Fibroblast of lung (primary cell): ENCODE measurements at regions not wholly inside any gene's neighbourhood (a gene's known extent, or its start where the extent isn't known, plus 50 kb on each side); places are given as distances from the start of the nearest gene placed in this dataset.
"Not testable (repeated sequence)": the region's sequence is repeated elsewhere in the genome, so short reads cannot be mapped to it uniquely, and the experiment has no call there.

ENCODE experiments used
- DNase-seq, 2 donors: peaks; one replicate each; pipeline versions ENCODE4 v3.0.0 to v3.0.0-alpha.2; 2010; ENCODE audit warnings: low read depth in 2 of 2
- H2AFZ ChIP-seq: 2 replicates; pipeline ENCODE4 v1.5.1; 2012; ENCODE audit warnings: low read length, control low read depth, inconsistent platforms
- H3K27ac ChIP-seq: 2 replicates; pipeline ENCODE4 v1.5.1; 2011; ENCODE audit warnings: low read length, control low read depth; ENCODE audit not compliant: insufficient read depth
- H3K27me3 ChIP-seq: 2 replicates; pipeline ENCODE4 v1.5.1; 2011; ENCODE audit warnings: mild to moderate bottlenecking, low read length; ENCODE audit not compliant: control insufficient read depth, insufficient read depth
- H3K36me3 ChIP-seq: 2 replicates; pipeline ENCODE4 v1.5.1; 2011; ENCODE audit warnings: low read length; ENCODE audit not compliant: control insufficient read depth, insufficient read depth
- H3K4me1 ChIP-seq: 2 replicates; pipeline ENCODE4 v1.5.1; 2011; ENCODE audit warnings: low read length; ENCODE audit not compliant: control insufficient read depth, insufficient read depth; ENCODE audit errors: extremely low read depth
- H3K4me2 ChIP-seq: 2 replicates; pipeline ENCODE4 v1.5.1; 2011; ENCODE audit warnings: low read length, control low read depth; ENCODE audit not compliant: insufficient read depth; ENCODE audit errors: extremely low read depth
- H3K4me3 ChIP-seq, 4 experiments: fragments of 200-600 bp in 1 of 4; sonication (generic) in 1 of 4; replicated peaks in 1 of 4; 2 replicates each; pipeline ENCODE4 v1.5.1; 2011 to 2016; ENCODE audit warnings: low read length in 4 of 4, low read depth in 3 of 4, mild to moderate bottlenecking in 3 of 4, control low read depth in 2 of 4, inconsistent platforms in 1 of 4, mixed read lengths in 1 of 4; ENCODE audit not compliant: insufficient read depth in 1 of 4; ENCODE audit errors: control extremely low read depth in 1 of 4
- H3K79me2 ChIP-seq: 2 replicates; pipeline ENCODE4 v1.5.1; 2012; ENCODE audit warnings: mild to moderate bottlenecking, low read length, inconsistent platforms; ENCODE audit not compliant: control insufficient read depth, insufficient read depth
- H3K9ac ChIP-seq: 2 replicates; pipeline ENCODE4 v1.5.1; 2011; ENCODE audit warnings: mild to moderate bottlenecking, low read length, control low read depth; ENCODE audit not compliant: insufficient read depth
- H3K9me3 ChIP-seq: 2 replicates; pipeline ENCODE4 v1.5.1; 2012; ENCODE audit warnings: low read depth, low read length; ENCODE audit not compliant: control insufficient read depth, insufficient read depth
- H4K20me1 ChIP-seq: 2 replicates; pipeline ENCODE4 v1.5.1; 2011; ENCODE audit warnings: low read length; ENCODE audit not compliant: control insufficient read depth, insufficient read depth; ENCODE audit errors: extremely low read depth
- EZH2 ChIP-seq: IDR thresholded peaks from 2 replicates; pipeline ENCODE4 v1.5.1; 2012; ENCODE audit warnings: low read length, control low read depth, mild to moderate bottlenecking; ENCODE audit errors: missing control alignments
- TF ChIP-seq, protein P1 (sequence below), 2 donors: IDR thresholded peaks in 1 of 2; conservative IDR thresholded peaks in 1 of 2; 1 replicate in 1 of 2; 2 replicates in 1 of 2; pipeline ENCODE4 v1.5.1; 2011 to 2012; ENCODE audit warnings: low read length in 2 of 2, control low read depth in 1 of 2, inconsistent platforms in 1 of 2, low read depth in 1 of 2, mild to moderate bottlenecking in 1 of 2

DNA sequence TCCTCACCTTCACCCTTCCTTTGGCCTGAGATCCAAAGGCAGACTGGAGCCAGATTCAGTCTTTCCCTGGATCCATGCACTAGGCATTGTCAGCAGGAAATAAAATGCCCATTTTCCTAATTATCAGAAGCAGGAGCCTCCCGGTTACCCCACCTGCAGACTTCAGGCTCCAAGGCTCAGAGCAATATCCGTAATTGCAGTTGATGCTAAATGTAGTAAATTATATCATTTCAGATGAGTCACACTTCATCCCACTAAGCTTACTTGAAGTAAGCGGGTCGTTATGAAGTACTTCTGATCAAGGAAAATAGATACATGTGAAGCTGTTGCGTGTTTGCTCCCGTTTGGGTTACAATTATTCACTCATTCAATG, 110.7 kb upstream of the SFSWAP start:
- H3K27me3 ChIP-seq = no peaks in the 10 kb centered on the region
- no peak for DNase-seq
- H3K4me2 ChIP-seq = no peak overlapping the region
- no peaks in the 10 kb centered on the region for H4K20me1 ChIP-seq
- H3K36me3 ChIP-seq = no peaks in the 10 kb centered on the region
- no peak for TF ChIP-seq EZH2
- TF ChIP-seq, protein P1, sequence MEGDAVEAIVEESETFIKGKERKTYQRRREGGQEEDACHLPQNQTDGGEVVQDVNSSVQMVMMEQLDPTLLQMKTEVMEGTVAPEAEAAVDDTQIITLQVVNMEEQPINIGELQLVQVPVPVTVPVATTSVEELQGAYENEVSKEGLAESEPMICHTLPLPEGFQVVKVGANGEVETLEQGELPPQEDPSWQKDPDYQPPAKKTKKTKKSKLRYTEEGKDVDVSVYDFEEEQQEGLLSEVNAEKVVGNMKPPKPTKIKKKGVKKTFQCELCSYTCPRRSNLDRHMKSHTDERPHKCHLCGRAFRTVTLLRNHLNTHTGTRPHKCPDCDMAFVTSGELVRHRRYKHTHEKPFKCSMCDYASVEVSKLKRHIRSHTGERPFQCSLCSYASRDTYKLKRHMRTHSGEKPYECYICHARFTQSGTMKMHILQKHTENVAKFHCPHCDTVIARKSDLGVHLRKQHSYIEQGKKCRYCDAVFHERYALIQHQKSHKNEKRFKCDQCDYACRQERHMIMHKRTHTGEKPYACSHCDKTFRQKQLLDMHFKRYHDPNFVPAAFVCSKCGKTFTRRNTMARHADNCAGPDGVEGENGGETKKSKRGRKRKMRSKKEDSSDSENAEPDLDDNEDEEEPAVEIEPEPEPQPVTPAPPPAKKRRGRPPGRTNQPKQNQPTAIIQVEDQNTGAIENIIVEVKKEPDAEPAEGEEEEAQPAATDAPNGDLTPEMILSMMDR (conservative IDR thresholded peaks at IDR 0.05 in 1 of 2, IDR thresholded peaks at IDR 0.05 in 1 of 2; ENCODE audit: low read depth in 1 of 2, low read length in 2 of 2) = no peak
- H3K9me3 ChIP-seq = no peaks in the 10 kb centered on the region
- H2AFZ ChIP-seq = no peak overlapping the region
- no peaks in the 10 kb centered on the region for H3K79me2 ChIP-seq
- H3K4me3 ChIP-seq = no peak overlapping the region
- no peak overlapping the region for H3K27ac ChIP-seq
- no peaks in the 10 kb centered on the region for H3K4me1 ChIP-seq
- H3K9ac ChIP-seq = no peak overlapping the region

DNA sequence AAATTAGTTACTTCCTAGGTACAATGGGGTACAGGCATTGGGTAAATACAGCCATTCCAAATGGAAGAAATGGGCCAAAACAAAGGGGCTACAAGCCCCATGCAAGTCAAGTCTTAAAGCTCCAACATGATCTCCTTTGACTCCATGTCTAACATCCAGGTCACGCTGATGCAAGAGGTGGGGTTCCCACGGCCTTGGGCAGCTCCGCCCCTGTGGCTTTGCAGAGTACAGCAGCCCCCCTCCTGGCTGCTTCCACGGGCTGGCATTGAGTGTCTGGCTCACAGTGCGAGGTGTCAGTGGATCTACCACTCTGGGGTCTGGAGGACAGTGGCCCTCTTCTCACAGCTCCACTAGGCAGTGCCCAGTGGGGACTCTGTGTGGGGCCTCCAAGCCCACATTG, 109.4 kb upstream of the SFSWAP start:
- H3K4me3 ChIP-seq, H3K79me2 ChIP-seq, H3K27ac ChIP-seq, H3K4me1 ChIP-seq, DNase-seq, H3K4me2 ChIP-seq, H3K36me3 ChIP-seq, H2AFZ ChIP-seq, H4K20me1 ChIP-seq, H3K9me3 ChIP-seq, H3K27me3 ChIP-seq, H3K9ac ChIP-seq: not testable (repeated sequence)

DNA sequence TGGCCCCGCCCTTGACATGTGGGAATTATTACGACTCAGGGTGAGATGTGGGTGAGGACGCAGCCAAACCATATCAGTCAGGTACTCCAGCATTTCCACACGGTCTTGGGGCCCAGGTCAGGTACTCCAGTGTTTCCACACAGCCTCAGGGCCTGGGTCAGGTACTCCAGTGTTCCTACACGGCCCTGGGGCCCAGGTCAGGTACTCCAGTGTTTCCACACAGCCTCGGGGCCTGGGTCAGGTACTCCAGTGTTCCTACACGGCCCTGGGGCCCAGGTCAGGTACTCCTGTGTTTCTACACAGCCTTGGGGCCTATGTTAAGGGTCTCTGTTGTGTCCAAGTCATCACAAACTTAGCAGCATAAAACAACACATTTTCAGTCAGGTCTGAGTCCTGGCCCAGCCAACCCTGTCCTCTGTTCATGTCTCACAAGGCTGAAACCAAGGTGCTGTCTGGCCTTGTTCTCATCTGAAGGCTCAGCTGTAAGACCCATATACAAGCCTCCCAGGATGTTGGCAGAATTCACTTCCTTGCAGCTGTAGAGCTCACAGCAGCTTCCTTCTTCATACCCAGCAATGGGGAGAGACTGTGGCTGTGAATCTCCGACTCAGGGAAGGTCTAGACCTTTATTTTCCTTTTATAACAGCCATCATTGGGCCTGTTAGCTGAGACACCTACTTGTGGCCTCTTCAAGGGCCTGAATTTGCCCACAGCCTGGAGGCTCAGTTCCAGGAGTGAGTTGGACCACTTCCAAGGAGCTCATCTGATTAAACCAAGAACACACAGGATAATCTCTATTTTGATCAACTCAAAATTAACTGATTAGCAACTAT, 107.6 kb upstream of the SFSWAP start:
- no peak overlapping the region for H2AFZ ChIP-seq
- no peak overlapping the region for H3K27ac ChIP-seq
- H3K4me2 ChIP-seq = no peak overlapping the region
- no peak for DNase-seq
- H3K36me3 ChIP-seq = no peaks in the 10 kb centered on the region
- TF ChIP-seq, protein P1 (conservative IDR thresholded peaks at IDR 0.05 in 1 of 2, IDR thresholded peaks at IDR 0.05 in 1 of 2; ENCODE audit: low read depth in 1 of 2, low read length in 2 of 2) = no peak
- no peak for TF ChIP-seq EZH2
- no peaks in the 10 kb centered on the region for H3K27me3 ChIP-seq
- no peaks in the 10 kb centered on the region for H4K20me1 ChIP-seq
- no peak overlapping the region for H3K4me3 ChIP-seq
- H3K4me1 ChIP-seq = no peaks in the 10 kb centered on the region
- H3K9me3 ChIP-seq = no peaks in the 10 kb centered on the region
- H3K9ac ChIP-seq = no peak overlapping the region
- H3K79me2 ChIP-seq = no peaks in the 10 kb centered on the region
